GM10266 (cell line): ENCODE measurements at regions not wholly inside any gene's neighbourhood (a gene's known extent, or its start where the extent isn't known, plus 50 kb on each side); places are given as distances from the start of the nearest gene placed in this dataset.

Source experiments
- DNase-seq: peaks from one replicate; pipeline ENCODE4 v3.0.0; 2012; ENCODE audit errors: extremely low spot score
- CTCF ChIP-seq: IDR thresholded peaks from 2 replicates; pipeline ENCODE4 v1.5.1; 2012; ENCODE audit warnings: mild to moderate bottlenecking, low read depth; ENCODE audit not compliant: control insufficient read depth, insufficient read depth; ENCODE audit errors: missing control alignments

GRCh38 chr17:51434434-51435170 is 174.3 kb downstream of the UTP18 start:
- no peak for DNase-seq
- no peak for TF ChIP-seq CTCF

GRCh38 chr17:51435171-51435552 is 174.8 kb downstream of the UTP18 start:
- no peak for TF ChIP-seq CTCF

GRCh38 chr17:51435641-51436091 is 175.3 kb downstream of the UTP18 start:
- no peak for DNase-seq
- TF ChIP-seq CTCF, result peak; percentile 48

More at GRCh38 chr17:51435171-51435552, 174.8 kb downstream of the UTP18 start:
- no peak for DNase-seq

GRCh38 chr17:51439395-51440229 is 179.3 kb downstream of the UTP18 start:
- no peak for DNase-seq
- TF ChIP-seq CTCF, result no peak

GRCh38 chr17:51441431-51441830 is 181.1 kb downstream of the UTP18 start:
- DNase-seq, result no peak
- no peak for TF ChIP-seq CTCF

- no peak for TF ChIP-seq CTCF
- DNase-seq, result no peak
Measured at GRCh38 chr17:51442088-51442865, 181.9 kb downstream of the UTP18 start.
